GM21515 (cell line): ENCODE measurements at regions not wholly inside any gene's neighbourhood (a gene's known extent, or its start where the extent isn't known, plus 50 kb on each side); places are given as distances from the start of the nearest gene placed in this dataset.
"Not testable (repeated sequence)": the region's sequence is repeated elsewhere in the genome, so short reads cannot be mapped to it uniquely, and the experiment has no call there.

Experiments
- ATAC-seq: cut with Tn5 transposase; IDR thresholded peaks from one replicate; pipeline ENCODE4 v1.9.1; 2021; ENCODE audit not compliant: unreplicated experiment

DNA sequence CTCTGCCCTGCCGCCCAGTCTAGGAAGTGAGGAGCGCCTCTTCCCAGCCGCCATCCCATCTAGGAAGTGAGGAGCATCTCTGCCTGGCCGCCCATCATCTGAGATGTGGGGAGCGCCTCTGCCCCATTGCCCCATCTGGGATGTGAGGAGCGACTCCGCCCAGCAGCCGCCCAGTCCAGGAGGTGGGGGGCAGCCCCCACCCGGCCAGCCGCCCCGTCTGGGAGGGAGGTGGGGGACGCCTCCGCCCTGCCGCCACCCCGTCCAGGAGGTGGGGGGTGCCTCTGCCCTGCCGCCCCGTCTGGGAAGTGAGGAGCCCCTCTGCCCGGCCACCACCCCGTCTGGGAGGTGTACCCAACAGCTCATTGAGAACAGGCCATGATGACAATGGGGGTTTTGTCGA lies 146.0 kb upstream of the RAB6C start:
- ATAC-seq: not testable (repeated sequence)

DNA sequence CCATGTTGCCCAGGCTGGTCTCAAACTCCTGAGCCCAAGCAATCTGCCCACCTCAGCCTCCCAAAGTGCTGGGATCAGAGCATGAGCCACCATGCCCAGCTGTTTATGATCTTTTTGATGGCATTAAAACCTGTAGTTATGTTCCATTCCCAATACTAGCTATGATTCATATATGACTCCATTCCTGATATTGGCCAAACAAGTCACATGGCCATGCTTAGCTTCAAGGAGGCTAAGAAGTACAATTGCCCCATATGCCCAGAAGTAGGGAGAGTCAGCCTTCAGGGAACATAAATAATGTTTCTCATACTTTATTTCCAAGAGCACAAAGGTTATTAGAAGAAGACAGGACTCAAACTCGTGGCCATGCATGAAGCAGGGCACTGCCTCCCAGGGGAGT lies 132.4 kb upstream of the RAB6C start:
- ATAC-seq: no peak

DNA sequence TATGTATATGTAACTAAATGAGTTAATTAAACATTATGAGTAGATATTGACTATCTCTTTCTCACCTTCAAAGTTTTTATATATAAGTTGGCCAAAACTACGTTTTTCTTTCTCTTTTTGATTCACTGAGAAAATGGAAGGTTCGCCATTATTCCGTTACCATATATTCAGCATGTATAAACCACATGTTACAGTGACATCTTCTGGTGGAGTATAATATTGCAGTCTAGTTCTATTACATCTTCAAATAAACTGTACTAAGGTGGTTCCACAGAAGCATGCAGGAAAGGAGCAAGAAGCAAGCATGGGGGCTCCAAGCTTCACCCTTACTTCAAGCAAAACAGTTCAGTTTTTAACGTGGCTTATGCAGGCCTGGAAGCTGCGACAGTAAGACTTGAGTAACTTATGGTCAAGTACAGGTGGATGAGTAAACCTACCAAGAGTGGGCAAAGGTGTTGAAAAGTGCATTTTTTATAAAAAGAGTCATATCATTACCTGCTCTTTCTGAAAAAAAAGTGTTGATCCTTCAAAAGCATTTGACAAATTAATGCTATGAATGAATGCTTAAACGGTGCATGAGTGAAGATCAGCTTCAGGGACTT lies 129.8 kb upstream of the RAB6C start:
- ATAC-seq: peak; percentile 88

DNA sequence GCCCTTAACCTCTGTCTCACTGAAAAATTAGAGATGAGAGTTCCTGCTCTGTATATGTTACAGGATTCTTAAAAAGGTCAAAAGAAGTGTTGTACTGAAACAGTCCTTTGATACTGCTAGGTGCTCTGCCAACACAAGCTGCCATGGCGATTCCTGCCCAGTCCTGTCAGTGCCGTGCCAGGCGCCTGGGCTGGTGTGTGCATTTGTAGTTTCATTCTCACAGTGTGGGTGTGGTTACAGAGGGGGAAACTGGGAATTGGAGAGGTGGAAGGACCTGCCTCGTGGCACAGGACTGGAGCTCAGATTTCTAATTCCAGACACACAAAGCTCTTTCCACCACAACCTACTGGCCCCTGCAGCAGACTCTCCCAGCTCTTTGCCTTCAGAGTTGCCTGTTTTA lies 122.3 kb upstream of the RAB6C start:
- ATAC-seq: no peak

DNA sequence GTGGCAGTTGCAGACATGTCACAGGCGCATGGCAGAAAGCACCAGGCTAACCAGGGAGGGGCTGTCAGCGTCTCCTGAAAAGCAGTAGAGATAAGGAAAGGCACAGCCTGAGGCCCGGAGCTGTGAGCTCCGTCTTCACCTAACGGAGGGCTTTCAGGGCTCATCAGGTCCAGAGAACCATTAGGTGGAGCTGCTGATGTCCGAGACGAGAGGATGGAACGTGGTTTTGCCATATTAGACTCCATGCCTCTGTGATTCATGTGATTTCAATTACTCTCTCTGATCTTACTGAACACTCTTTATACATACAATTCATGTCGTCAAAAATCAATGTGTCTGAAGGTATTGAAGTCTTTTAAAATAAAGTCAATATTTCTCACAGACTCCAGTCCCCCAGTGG lies 120.3 kb upstream of the RAB6C start:
- ATAC-seq: no peak

DNA sequence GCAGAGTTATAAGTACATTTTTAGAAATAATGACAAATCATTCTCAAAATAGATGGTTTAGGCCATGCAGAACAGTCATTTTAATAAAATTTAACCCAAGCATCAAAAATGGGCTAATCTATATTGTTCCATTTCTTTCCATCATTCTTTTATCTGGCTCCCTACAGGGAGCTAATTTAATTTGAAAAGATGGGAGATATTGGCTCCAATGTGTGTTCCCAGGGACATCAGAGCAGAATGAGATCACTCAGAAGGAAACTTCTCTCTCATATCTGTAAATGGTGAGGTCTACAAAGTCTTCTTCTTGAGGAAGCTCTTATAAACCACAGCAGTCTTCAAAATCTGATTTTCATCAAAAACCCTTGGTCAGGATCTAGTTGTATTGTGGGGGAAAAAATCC lies 119.4 kb upstream of the RAB6C start:
- no peak for ATAC-seq

DNA sequence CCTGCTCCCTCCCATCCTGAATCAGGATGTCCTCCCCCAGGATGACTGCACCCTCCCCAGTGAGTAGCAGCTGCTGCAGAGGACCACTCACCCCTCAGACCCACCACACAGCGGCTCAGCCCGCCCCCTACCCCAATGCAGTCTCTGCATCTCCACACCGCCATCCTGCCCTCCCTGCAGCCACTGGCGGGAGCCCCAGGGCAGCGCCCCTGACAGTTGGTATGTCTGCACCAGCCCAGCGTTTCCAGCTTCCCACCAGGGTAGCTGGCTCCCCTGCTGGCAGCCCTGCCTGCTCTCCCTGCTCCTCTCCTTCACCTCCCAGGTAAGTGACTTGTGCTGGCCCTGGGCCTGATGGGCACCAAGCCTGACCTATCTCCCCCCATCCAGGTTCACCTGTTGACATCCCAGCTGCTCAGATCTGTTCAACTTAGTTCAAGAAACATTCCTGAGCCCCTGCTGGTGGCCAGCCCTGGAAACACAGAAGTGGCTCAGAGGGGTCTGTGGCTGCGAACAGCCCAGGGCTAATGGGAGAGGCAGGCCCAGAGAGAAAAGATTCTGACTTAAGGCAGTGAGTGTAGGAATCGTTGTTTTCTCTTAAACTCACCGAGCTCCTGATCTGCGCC lies 117.7 kb upstream of the RAB6C start:
- no peak for ATAC-seq

DNA sequence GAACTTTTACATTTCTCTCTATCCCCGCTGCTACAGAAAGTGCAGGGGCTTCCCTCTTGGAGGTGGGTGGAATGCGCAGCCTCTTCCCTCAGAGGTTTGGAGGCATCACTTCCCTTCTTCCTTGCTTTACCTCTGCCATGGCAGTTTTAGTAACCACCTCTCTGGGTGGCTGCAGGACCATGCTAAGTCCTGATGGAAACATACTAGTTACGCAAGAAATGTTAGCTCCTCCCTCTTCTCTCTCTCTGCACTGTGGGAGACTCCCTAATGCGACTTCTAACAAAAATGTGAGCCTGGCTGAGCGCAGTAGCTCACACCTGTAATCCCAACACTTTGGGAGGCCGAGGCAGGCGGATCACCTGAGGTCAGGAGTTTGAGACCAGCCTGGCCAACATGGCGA lies 116.8 kb upstream of the RAB6C start:
- no peak for ATAC-seq

DNA sequence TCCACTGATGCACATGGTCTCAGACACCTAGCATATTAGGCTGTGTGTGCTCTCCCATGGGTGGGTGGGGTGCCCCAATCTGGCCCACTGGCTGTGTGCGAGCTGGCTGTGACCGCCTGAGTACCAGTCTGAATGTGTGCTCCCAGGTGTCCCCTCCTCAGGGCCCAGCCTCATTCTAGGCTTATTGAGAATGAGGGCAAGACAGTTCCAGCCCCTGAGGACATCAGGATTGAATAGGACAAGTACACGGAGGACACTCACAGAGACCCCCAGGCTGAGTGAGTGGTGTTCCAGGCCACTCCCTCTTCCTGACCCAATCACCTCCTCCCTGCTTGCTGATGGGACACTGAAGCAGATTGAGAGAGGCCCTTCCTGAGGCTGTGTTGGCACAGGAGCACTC lies 116.1 kb upstream of the RAB6C start:
- no peak for ATAC-seq

DNA sequence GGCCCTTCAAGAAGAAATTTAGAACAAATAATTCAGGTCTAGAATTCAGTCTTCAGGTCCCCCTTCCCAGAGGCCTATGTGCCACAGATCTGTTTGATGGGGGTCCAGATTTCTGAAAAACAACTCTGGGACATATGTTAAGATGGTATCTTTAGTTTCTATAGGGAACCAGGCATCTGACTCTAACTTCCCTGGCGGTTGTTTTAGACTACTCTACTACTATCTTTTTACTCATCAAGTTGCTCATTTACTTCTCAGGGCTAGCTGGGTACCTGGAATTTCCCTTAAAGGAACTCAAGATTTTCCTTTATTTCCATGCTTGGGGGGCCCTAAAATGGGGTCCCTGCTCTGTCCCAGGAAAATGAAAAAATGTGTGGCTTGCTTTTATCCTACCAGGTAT lies 114.7 kb upstream of the RAB6C start:
- no peak for ATAC-seq

DNA sequence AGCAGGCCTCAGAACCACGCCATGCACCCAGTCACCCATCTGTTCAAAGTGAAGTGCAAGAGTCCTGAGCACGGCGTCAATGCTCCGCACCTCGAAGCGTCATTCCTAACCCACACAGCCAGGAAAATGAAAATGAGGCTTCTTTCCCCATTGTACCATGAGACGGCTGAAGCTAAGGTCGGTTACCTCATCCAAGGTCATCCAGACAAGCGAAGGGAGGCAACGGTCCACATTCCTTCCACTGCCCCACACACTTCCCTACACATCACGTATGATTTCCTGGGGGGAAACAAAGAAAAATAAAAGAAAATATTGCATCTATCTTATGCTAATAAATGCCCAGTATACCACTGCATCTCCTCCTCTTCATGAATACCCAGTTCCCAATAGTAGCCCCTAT lies 113.5 kb upstream of the RAB6C start:
- no peak for ATAC-seq

DNA sequence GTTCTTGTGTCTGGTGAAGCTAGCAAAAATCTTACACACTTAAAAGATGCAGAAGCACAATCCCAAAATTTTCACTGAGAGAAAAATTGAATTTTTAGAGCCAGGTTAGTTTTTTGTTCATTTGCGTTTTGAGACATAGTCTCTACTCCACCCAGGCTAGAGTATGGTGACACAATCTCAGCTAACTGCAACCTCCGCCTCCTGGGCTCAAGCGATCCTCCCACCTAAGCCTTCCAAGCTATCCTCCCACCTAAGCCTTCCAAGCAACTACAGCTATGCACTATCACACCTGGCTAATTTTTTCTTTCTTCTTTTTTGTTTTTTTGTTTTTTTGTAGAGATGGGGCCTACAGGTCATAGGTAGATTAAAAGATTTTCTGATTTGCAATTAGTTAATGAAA lies 113.1 kb upstream of the RAB6C start:
- no peak for ATAC-seq

DNA sequence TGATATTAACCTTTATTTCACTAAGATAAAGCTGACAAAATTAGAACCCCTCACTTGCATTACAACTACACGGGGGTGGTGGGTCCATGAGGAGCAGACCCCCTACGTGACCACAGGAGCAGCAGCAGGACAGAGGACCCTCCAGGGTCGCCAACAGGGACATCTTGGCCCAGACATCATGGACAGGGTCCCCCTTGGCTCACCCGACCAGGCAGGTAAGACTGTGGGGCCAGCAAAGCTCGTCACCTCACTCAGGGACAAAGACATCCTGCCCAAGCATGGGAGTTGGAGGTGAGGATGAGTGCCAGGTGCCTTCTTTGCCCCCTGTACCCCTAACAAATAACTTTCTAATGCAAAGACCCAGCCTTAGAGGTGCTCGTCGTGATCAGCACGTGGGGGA lies 111.3 kb upstream of the RAB6C start:
- no peak for ATAC-seq

DNA sequence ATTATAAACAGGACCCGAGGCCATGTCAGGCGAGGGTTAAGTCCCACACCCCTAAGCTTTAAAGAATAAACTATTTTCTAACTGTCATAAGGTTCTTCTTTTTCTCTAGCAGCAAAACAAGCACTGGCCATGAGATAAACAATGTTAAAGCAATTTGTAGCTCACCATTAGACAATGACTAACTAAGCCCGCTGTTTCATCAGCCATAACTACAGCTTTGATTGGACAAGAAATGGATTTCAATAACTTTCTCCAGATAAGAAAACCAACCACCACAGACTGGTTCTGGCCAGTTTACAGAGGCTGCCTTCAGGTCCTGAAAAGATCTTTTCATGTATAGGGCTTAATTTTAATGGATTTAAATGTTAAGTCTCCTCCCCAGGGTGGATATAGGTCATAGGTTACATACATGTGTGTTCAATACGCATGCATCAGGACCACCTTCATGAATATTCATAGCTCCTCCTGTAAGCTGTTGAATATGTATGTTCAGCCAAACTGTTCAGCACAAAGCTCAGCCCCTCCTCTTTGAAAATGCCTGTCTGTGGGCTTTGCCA lies 108.7 kb upstream of the RAB6C start:
- ATAC-seq: no peak

DNA sequence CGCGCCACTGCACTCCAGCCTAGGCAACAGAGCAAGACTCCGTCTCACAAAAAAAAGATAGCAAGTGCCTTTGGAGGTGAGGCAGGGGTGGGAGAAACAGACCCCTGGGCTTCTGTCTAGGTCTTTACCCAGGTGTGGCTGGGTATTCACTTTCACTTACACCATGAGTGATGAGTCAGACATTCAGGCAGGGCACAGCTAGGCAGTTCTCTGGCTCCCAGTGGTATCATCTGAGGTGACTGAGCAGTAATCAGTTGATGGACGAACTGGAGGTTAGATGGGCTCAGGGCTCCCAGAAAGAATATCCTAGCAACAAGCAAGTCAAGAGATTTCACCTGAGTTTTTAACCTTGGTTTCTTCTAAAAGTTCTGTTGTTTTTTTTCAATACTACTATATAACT lies 107.0 kb upstream of the RAB6C start:
- no peak for ATAC-seq

DNA sequence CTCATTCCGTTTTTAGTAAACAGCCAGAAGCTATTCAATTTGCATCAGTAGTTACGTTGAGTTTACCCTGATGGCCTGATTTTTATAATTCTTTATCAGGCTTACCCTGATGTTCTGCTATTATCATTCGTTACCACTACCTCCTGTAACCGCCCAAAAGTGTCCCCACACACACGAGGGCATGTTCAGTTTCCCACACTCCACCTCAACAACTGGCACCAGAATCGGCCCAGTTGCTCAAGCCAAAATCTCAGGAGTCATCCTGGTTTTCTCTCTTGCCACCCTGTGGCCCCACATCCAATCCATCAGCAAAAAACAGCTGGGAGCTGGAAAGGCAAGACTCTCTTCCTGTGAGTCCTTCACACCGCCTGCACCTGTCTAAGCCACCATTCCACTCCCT lies 102.9 kb upstream of the RAB6C start:
- no peak for ATAC-seq

DNA sequence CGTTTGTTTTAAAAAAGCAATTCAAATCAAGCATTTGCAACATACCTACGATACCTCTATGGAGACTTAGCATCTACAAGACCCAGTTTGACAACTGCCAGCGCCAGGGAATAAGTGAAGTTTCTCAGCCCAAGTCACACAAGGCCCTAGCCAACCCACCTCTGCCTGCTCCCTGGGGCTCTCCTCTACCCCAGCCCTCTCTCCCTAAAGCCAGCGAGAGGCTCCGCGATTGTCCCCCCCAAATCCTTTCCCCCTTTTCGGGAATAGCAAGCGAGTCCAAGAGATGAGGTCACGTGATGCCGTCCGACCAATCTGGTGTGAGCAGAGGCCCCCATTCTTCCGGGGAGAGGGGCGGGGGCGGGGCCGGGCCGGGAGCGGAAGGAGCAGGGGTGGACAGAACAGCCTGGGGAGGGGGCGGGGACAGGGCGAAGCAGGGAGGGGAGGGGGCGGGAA lies 102.2 kb upstream of the RAB6C start:
- ATAC-seq: peak; percentile 82

DNA sequence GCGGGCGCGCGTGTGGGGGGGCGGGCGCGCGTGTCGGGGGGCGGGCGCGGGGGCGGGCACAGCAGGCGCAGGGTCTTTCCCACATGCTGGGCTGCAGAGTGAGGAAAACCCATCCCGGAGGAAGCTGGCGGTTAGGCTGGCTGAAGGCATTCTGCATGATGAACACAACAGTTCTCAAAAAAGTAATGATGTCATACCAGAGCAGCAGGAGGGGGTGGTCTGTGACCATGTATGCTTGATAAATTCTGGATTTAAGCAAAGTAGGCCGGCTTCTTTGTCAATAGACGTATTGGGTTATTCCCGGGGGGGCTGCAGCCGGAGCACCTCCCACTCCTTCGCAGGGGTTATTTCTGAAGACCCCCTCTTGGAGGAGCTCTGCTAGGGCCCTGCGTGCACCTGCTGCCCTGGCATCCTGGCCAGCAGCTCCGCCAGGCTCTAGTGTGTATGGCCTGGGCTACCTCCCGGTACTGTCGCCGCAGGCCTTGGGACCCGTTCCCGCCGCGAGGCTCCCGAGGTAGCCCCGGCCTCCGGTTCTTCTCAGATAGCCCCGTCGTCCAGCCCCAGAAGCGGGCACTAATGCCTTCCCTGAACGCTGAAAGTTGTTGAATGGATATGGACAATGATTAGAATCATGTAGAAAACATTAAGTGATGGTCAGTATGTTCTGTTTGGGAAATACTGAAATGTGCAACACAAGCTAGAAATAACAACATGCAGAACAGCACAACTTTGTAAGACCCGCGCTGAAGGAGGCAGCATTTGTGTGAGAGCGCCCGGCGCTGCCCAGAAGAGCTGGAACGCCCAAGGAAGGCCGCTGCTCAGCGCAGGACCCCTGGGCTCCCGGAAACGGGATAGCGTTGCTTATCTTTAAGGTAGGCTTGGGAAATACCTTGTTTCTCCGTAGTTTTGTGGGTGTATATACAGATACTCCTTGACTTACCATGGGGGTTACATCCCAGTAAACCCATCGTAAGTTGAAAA lies 101.4 kb upstream of the RAB6C start:
- peak; percentile 20 for ATAC-seq

DNA sequence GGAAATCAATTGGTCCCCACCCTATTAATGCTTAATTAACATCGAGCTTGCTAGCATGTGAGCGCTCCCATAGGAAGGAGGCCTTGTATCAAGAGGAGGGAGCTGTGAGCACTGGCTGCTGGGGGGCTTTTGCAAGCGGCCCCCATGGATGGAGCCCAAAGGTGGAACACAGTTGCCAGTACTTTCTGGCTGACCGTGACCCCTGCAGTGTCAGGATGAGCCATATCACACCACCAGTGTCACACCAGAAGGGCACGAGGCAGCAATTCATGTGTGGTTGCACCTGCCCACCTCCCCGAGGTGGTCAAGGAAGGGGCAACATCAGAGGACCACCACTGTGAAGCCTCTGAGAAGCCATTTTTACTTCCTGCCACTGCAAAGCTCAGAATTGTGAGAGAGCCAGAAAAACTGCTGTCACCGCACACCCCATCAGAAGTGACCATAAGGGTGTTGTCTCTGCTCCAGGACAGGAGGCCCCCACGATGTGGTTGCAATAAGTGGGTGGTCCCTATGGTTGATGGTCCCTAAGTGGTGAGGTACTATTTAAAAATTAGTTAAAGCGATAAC lies 99.8 kb upstream of the RAB6C start:
- ATAC-seq: no peak

DNA sequence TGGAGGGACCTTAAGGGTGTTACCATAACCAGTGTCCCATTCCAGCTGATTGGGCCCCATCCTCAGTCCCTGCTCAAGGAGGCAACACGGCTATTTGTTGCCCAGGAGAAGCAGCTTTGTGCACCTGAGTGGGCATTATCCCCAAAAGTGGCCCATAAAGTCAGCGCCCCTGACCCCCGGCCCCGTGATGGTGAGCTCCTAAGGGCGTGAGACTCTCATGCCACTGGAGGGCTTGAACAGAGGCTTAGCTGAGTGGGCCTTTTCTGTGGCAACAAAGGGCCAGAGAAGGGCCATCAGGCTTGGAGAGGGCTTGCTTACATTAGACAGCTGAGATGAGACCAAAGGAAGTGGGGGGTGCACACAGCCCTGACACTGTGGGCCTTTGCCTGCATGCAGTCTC lies 99.2 kb upstream of the RAB6C start:
- no peak for ATAC-seq

DNA sequence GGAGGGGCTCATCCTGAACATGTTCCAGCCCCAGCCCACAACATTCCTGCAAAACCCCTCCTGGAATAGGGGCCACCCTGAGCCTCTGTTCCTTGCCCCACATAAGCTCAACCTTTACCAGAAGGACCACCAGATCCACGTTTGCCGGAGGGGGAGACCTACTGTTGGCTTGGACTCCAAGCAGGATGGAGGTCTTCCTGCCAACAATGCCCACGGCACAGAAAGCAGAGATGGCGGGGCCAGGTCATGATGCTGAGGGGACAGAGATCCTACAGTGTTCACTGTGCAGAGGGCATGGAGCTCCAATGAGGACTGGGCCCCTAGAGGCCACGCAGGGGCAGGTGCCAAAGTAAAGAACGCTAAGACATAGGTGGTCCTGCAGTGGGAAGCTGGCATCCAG lies 98.5 kb upstream of the RAB6C start:
- ATAC-seq: no peak
